Eye (tissue), 1 donor: ENCODE measurements at regions not wholly inside any gene's neighbourhood (a gene's known extent, or its start where the extent isn't known, plus 50 kb on each side); places are given as distances from the start of the nearest gene placed in this dataset.

Source experiments
- DNase-seq: peaks from one replicate; pipeline ENCODE4 v3.0.0-alpha.2; 2015

- DNase-seq: no peak
Measured at GRCh38 chr3:194998417-194998816, 272.5 kb downstream of the XXYLT1 start.

GRCh38 chr3:194998948-194999347 is 272.0 kb downstream of the XXYLT1 start:
- DNase-seq: no peak

GRCh38 chr3:194999491-194999890 is 271.5 kb downstream of the XXYLT1 start:
- no peak for DNase-seq

- no peak for DNase-seq
Measured at GRCh38 chr3:195001261-195001660, 269.7 kb downstream of the XXYLT1 start.

- peak; percentile 79 for DNase-seq
Measured at GRCh38 chr3:195001961-195002861, 268.7 kb downstream of the XXYLT1 start.

- DNase-seq: no peak
Measured at GRCh38 chr3:195003006-195003892, 267.7 kb downstream of the XXYLT1 start.

GRCh38 chr3:195003893-195004289 is 267.1 kb downstream of the XXYLT1 start:
- DNase-seq: no peak

GRCh38 chr3:195004512-195005250 is 266.3 kb downstream of the XXYLT1 start:
- DNase-seq: no peak

- no peak for DNase-seq
Measured at GRCh38 chr3:195005251-195005620, 265.7 kb downstream of the XXYLT1 start.

- no peak for DNase-seq
Measured at GRCh38 chr3:195005759-195006510, 265.0 kb downstream of the XXYLT1 start.

GRCh38 chr3:195007151-195007550 is 263.8 kb downstream of the XXYLT1 start:
- no peak for DNase-seq

- DNase-seq: no peak
Measured at GRCh38 chr3:195007766-195008165, 263.2 kb downstream of the XXYLT1 start.

GRCh38 chr3:195008816-195009215 is 262.1 kb downstream of the XXYLT1 start:
- DNase-seq: no peak

- no peak for DNase-seq
Measured at GRCh38 chr3:195009616-195010015, 261.3 kb downstream of the XXYLT1 start.

GRCh38 chr3:195010551-195011100 is 260.3 kb downstream of the XXYLT1 start:
- DNase-seq: peak; percentile 92

- DNase-seq: no peak
Measured at GRCh38 chr3:195011231-195011834, 259.6 kb downstream of the XXYLT1 start.

- no peak for DNase-seq
Measured at GRCh38 chr3:195012100-195012499, 258.9 kb downstream of the XXYLT1 start.

GRCh38 chr3:195012571-195012970 is 258.4 kb downstream of the XXYLT1 start:
- DNase-seq: no peak

- no peak for DNase-seq
Measured at GRCh38 chr3:195013411-195014361, 257.3 kb downstream of the XXYLT1 start.

GRCh38 chr3:195015021-195015420 is 255.9 kb downstream of the XXYLT1 start:
- DNase-seq: no peak
